CD4-positive, alpha-beta T cell treated with Interleukin-10 for 1 hour (primary cell): ENCODE measurements at regions not wholly inside any gene's neighbourhood (a gene's known extent, or its start where the extent isn't known, plus 50 kb on each side); places are given as distances from the start of the nearest gene placed in this dataset.

Experiments used
- DNase-seq: peaks from one replicate; pipeline ENCODE4 v3.0.0-alpha.2; 2020

DNA sequence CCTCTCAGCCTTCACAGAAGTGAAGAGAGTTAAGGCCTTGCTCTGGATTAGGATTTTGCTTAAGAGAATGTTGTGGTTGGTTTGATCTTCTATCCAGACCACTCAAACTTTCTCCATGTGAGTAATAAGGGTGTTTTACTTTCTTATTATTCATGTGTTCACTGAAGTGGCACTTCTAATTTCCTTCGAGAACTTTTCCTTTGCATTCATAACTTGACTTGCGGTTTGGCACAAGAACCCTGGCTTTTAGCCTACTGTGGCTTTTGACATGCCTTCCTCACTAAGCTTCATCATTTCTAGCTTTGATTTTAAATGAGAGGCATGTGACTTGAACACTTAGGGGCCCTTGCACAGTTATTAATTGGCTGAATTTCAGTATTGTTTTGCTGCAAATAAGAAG is 166.1 kb upstream of the OPRM1 start:
- DNase-seq: no peak

DNA sequence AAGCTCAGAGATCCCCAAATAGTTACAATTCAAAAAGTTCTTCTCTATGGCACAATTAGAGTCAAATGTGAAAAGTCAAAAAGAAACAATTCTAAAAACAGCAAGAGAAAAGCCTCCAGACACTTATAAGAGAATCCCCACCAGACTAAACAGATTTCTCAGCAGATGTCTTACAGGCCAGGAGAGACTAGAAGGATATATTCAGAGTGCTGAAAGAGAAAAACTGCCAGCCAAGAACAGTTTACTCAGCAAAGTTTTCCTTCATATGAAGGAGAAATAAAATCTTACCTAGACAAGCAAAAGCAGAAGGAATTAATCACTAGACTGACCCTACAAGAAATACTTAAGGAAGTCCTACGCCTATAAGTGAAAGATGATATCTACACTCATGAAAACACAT is 176.1 kb upstream of the OPRM1 start:
- no peak for DNase-seq

DNA sequence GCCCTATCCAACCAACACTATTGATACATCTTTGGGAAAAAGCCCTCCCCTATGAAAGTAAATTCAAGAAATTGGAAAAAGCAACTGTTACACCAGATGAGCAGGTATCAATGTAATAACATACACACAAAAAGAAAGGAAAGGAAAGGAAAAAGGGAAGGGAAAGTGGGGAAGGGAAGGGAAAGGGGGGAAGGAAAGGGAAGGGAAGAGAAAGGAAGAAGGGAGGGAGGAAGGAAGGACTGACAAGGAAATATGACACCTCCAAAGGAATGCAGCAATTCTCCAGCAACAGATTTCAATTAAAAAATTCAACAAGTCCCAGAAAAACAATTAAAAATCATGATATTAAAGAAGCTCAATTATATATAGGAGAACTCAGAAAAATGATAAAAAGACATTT is 176.9 kb upstream of the OPRM1 start:
- DNase-seq: no peak

DNA sequence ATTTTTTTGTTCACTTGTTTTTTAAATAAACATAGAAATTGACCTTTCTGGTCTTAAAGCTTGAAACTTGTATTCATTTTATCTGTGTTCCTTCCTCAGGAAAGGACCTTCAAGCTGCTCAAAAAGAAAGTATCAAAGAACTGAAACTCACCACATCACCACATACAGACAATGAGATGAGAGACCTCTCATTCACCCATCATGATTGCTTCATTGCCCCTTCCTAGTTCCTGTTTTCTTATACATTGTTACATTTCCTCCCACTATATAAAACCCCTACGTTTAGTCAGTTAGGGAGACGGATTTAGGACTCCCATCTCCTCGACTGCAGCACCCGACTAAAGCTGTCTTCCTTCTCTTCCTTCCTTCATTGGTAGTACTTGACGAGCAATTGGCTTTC is 180.5 kb upstream of the OPRM1 start:
- no peak for DNase-seq

DNA sequence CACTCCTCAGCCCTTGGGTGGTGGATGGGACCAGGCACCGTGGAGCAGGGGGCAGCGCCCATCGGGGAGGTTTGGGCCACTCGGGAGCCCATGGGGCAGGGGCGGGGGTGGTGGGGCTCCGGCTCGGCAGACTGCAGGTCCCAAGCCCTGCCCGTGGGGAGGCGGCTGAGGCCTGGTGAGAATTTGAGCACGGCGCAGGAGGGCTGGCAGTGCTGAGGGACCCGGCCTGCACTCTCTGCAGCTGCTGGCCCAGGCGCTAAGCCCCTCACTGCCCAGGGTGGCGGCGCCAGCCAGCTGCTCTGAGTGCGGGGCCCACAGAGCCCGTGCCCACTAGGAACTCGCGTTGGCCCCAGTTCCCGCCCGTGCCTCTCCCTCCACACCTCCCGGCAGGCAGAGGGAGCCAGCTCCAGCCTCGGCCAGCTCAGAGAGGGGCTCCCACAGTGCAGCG is 182.1 kb upstream of the OPRM1 start:
- no peak for DNase-seq

DNA sequence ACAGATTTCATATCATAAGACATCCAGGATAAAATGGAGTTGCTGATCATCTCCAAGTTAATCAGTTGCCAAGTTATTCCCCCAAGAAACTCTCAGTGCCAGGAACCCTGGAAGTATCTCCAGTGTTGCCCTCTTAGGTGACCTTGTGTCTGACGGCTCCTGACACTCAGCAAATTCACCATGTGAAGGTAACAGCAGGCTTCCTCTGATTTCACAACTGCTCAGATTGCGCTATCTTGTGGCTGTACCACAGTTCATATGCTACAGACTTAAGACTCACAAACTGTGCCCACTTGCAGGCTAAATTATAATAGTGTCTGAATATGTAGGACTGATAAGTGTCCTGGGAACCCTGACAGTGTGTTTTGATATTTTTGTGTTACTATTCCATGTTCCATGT is 186.6 kb upstream of the OPRM1 start:
- DNase-seq: no peak

DNA sequence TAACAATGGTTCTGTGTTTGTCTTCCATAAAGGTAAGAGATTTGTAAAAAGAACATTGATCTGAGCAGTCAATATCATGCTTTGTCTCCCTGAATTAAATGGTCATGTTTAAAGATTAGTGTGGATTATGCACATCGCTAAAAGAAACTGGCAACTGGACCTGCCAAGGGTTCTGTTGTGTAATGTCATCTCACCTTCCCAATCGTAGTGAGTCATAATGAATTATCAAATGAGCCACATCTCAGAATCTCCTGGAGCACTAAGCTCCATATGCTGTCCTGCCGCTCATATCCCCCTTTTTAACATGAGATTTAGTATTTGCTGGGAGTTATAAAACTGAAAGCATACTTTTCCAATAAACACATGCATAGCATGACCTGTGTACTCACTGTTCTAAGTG is 187.0 kb upstream of the OPRM1 start:
- no peak for DNase-seq

DNA sequence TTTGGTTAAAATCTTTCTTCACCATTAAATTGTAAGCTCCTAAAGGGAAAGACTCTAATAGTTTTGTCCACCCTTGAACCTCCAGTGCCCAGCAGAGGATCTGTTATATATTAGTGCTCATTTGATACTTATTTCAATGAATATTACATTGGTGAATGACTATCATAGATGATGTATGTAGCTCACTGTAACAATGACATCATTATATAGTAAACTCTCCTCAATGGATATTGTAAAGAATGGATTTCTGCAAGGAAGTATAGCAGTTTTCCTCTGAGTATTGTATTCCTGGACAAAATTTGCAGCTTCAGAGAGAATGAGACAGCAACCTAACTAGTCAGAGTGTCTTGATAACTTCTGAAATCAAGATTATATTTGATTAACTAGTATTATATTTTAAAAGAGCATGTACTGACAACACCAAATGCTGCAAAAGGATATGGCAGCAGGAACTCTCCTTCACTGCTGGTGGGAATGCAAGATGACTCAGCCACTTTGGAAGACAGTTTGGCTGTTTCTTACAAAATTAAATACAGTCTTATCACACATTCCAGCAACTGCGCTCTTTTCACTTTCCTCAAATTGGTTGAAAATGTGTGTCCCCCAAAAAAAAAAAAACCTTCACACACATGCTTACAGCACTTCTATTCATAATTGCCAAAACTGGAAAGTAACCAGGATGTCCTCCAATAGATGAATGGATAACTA is 189.8 kb upstream of the OPRM1 start:
- no peak for DNase-seq

DNA sequence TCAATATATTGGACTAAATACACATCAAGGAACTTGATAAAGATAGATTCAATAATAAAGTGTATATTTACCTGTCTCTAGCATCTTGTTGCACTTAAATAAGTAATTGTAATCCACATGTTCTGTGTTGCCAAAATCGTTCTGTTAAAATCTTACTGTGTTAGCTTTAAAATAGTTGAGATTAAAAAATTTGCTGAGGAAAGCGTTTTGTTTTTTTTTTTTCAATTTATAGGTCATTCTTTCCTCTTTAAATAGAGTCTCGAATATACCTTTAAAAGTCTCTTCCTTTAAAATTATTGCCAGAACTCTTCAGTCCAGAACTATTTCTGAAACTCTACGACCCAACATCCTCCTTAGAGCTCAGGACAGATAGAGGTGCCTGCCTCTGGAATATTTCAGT is 195.6 kb upstream of the OPRM1 start:
- DNase-seq: no peak

DNA sequence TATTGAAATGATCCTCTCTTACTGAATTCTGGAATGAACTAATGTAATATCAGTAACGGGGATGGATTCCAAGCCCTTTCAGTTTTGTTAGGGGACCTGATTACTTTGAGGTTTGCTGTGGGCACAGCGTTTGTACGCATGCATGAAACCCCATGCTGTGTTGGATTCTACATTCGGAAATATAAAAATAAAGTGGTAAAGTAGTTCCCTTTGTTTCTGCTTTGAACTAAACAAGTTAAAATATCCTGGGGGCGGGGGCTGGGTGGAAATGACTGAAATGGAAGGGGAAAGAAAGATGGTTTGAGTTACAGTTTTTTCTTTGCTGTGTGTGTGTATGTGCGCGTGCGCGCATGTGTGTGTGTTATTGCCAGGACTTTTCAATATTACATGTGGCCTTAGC is 196.5 kb upstream of the OPRM1 start:
- no peak for DNase-seq

DNA sequence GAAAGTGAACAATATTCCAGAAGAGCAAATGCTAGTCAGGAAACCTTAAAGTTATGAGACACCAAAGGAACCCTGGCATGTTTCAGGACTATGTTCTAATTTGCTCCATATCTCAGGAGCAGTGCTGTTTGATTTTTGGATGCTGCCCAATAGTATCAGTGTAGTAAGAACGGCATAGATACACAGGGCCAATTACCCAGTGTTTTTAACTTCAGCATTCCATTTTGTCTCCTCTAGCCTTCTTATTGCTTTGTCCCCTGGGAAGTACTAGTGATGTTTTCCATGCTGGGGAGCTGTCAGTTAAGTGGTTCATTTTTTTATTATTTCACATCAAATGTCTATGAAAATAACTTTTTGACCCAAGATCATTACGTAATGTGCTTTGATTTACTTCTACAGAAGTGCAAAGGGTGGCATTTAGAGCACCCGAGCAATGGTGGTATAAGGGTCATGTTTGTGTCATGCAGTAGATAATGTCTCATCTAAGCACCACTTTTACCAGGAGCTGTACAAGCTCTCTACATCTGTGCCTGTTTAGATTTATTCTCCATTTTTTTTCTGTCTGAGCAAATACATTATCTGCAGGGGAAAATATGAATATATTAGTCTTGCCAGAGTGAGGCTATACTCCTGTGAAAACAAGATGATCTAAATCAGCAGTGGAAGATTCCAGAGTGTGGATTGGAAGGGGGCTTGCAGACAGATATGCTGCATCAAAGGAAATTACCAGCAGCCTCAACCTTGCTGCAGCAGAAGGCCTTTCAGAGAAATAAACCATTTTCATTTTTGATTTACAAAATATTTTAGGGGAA is 198.8 kb upstream of the OPRM1 start:
- no peak for DNase-seq

DNA sequence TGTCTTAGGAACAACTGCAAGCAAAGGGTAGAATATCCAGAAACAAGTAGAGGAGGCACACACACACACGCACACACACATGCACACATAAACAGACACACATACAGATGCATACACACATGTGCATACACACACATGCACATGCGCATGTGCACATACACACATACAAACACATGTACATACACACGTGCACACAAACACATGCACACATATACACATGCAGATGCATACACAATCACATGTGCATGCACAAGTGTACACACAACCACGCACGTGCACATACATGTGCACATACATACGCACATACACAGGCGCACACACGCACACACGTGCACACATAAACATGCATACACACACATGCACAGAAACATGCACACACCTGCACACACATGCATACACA is 206.5 kb upstream of the OPRM1 start:
- DNase-seq: no peak

DNA sequence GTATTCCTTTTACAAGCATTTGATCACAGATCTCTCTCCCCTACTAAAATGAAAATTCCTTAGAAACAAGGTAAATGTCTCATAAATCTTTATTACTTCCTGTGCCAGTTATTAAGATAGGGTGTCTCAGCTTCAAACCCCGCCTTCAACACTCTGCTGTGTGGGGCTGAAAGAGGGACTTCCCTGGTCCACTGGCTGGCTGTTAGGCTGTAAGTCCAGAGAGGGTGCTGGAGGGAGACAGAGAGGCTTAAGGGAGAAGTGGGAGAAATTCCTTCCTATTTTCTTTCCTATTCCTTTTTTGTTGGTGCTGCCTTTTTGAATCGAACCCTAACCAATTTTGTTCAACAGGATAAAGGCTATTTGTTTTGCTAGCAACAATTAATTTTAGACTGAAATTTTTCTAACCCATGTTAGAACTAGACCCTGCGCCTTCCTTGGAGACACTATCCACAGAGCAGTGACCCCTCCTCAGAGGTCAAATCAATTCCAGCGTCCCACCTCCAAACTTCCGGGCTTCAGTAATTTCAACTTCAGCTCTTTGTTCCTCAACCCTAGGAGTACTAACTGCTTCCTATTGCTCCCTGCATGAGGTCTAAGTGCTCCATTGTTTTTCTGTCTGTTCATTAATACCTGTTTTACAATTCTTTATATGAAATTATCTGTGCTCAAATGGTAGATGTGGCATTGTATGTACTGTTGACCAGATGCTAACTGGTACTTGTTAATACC is 207.5 kb upstream of the OPRM1 start:
- no peak for DNase-seq

DNA sequence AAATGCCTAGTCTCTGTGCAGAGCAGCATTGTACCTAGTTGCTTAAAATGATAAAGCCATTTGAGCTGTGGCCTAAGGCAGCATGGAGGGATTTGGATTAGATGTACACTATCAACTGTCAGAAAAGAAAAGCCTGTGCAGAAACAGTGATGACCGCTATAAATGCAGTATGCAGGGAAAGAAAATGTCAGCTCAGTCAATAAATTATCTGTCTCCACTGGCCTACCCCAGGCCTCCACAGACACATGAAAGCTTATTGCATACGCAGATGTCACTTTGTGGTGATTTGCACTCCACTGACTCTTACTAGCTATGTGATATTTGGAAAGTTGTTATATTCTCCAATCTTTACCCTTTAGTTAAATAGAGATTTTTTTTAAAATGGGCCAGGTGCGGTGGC is 221.9 kb upstream of the OPRM1 start:
- DNase-seq: no peak

DNA sequence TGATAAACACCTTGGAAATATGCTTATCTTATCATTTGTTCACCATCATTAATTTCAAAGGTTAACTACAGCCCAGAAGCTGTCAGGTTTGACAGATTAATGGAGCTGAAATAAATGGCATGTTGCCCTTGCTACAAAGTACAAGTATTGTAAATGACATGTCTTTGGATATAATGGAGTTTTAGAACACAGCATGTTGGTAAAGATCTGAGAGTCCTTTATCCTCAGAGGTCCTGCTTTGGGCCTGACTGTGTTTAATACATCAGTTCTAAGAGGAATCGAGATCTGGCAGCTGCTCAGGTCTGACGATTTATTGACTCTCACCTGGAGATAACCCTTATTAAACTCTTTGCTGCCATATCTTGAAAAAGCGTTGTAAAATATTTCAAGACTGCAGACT is 222.7 kb upstream of the OPRM1 start:
- DNase-seq: no peak

DNA sequence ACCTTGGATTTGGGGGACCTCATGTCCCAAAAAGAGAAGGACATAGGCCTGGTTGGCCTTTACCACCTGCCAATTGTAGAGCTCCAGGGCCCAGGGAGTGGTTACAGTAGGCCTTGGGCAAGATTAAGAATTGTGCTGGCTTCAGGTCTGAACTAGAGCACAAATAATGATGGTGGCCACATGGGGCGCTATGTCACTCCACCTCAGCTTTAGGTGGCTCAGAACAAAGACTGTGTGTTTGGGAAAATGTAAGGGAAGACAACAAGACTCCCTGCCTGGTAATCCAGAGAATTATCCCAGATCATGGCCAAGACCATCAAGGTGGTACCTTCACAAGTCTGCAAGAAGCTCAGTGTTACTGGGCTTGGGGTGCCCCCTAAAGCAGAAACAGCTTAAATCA is 224.9 kb upstream of the OPRM1 start:
- DNase-seq: no peak

DNA sequence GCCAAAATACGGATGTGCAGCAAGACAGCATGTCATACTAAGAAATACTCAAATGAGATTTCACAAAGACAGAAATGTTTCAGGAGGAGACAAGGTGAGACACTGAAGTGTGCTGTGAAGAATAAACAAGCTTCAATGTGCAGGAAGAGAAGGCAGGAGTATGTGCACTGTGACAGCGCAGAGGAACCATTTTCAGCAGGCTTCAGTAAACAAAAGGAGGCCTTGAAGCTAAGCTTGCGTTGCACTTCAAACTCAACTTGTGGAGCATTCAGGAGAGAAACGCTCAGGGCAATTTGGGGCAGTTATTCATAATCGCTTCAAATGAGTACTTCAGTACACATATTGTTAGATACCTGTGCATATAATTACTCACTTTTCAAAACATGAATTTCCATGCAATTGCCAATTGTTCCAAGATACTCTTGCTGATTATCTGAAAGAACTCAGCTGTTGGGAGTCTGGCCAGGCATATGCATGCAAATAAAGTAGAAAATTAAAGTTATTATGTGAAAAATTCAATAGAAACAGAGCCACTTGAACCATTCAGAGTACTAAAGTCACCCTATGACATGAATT is 234.2 kb upstream of the OPRM1 start:
- DNase-seq: no peak

DNA sequence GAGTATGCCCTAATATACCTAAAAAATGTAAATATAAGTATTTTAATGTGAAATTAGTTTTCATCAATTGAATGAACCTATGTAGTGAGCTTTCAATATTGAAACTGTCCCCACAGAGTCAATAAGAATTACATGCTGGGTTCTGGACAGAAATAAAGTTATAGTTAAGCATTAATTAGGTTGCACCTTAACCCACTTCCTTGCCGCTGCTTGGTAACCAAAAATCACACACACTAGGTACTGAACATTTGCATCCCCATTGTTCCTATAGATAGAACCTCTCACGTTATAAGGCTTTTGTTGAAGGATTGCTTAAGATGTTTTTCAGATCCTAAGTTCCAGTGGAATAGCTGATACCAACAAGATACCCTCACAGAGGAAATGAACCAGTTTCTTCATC is 237.1 kb upstream of the OPRM1 start:
- DNase-seq: no peak

DNA sequence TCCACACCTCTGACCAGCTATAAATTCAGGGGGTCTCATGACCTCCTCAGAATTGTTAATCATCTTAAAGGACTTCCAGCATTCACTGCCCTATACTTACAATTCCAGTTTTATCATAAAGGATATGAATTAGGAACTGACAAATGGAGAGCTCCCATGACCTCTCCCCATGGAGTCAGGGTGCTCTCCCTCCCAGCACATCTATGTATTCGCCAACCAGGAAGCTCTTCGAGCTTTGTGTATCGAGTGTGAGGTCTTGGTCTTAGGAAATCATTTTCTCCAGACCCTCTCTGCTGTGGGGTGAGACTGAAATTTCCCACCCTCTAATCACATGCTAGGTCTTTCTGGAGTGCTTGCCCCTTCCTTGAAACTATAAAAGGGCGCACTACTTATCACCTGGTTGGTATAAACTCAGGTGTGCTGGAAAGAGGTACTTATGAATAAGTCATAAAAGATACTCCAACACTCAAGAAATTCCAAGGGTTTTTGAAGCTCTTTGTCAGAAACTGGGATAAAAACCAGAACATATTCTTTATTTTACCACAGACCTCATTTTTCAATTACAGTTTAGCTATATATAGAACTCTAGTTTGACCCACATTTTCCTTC is 238.4 kb upstream of the OPRM1 start:
- no peak for DNase-seq

DNA sequence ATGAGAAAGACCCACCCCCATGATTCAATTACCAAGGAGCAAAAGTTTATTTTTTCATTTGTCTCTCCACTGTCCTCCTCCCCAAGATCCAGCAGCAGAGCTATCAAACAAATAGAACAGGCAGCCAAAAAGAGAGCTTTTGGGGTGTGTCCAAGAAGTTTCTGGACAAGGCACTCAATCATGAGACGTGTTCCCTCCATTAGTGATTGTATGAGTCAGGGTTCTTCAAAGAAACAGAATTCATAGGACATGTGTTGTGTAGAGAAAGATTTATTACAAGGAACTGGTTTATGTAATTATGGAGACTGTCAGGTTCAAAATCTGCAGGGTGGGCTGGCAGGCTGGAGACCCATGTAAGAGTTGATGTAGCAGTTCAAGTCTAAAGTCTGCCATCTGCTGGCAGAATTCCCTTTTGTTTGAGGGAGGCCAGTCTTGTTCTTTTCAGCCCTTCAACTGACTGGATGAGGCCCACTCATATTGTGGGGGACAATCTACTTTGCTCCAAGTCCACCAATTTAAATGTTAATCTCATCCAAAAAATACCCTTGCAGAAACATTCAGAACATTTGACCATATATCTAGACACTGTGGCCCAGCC is 248.1 kb upstream of the OPRM1 start:
- no peak for DNase-seq

DNA sequence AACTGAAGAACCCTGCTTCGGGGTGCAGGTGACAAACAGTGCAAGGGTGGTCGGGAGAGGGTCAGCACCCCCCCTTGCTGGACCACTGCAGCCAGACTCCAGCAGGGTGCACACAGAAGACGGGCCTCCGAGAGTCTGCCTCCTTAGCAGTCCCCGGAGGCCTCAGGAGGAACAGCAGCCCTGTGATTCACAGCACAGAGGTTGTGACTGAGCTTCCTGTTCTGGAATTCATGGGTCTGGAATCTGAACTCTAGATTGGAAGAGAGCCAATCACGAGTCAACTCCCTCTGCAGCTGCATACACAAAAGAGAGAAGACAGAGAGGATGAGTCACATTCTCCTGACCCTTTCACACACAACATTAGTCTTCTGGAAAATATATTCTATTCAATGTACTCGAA is 249.0 kb upstream of the OPRM1 start:
- DNase-seq: no peak

DNA sequence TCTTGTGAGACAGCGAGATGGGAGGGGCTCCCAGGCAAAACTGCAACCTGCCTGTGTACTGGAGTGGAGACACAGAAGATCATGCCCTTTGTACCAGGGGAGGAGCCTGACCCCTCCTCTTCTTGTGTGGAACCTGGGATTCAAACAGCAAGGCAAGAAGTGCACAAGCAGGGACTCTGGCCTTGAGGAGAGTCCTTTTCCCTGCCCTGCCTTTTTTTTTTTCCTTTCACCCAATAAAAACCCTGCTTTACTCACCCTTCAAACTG is 251.8 kb upstream of the OPRM1 start:
- DNase-seq: no peak

DNA sequence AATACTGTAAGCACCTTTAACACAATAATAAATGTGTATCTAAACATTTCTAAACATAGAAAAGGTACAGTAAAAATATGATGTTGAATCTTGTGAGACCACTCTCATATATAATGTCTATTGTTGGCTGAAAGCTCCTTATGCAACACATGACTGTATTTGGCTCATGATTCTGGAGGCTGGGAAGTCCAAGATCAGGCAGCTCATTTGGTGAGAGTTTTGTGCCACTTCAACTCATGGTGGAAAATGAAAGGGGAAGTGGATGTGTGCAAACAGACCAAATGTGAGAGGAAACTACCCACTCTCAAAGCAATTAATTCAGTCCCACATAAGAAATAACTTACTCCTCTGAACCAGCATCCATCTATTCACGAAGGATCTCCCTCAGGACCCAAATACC is 257.7 kb upstream of the OPRM1 start:
- DNase-seq: no peak
